HepG2 (cell line): ENCODE measurements at regions not wholly inside any gene's neighbourhood (a gene's known extent, or its start where the extent isn't known, plus 50 kb on each side); places are given as distances from the start of the nearest gene placed in this dataset.

ENCODE experiments used
- ATF1 ChIP-seq: IDR thresholded peaks from 2 replicates; pipeline ENCODE4 v1.6.1; 2016; ENCODE audit warnings: mild to moderate bottlenecking, control low read depth
- DNMT1 ChIP-seq: sonication (generic); formaldehyde crosslinking; IDR thresholded peaks from 2 replicates; pipeline ENCODE4 v1.5.1; 2020; ENCODE audit warnings: mild to moderate bottlenecking, missing genetic modification reagents
- KAT7 ChIP-seq: IDR thresholded peaks from 2 replicates; pipeline ENCODE4 v1.6.1; 2018; ENCODE audit warnings: borderline replicate concordance, missing compliant biosample characterization
- MEIS1 ChIP-seq: sonication (generic); formaldehyde crosslinking; IDR thresholded peaks from 2 replicates; pipeline ENCODE4 v1.9.0; 2021; ENCODE audit warnings: mild to moderate bottlenecking, missing genetic modification reagents, moderate library complexity, borderline replicate concordance
- NCOA1 ChIP-seq: sonication (generic); formaldehyde crosslinking; IDR thresholded peaks from 2 replicates; pipeline ENCODE4 v1.9.0; 2021; ENCODE audit warnings: missing genetic modification reagents
- RFXANK ChIP-seq: IDR thresholded peaks from 2 replicates; pipeline ENCODE4 v1.6.1; 2016
- SALL1 ChIP-seq: sonication (generic); formaldehyde crosslinking; IDR thresholded peaks from 2 replicates; pipeline ENCODE4 v1.8.0; 2022; ENCODE audit warnings: mild to moderate bottlenecking, missing genetic modification reagents
- SOX13 ChIP-seq, 3 experiments: fragments of 450-650 bp in 1 of 3; sonication (generic) in 1 of 3; formaldehyde crosslinking in 1 of 3; IDR thresholded peaks in 2 of 3; conservative IDR thresholded peaks in 1 of 3; 2 replicates each; pipeline versions ENCODE4 v1.5.0 to v1.6.1; 2016 to 2020; ENCODE audit warnings: antibody characterized with exemption in 1 of 3, mild to moderate bottlenecking in 1 of 3, missing compliant biosample characterization in 1 of 3, missing genetic modification reagents in 1 of 3, moderate library complexity in 1 of 3
- SPEN ChIP-seq: sonication (generic); formaldehyde crosslinking; IDR thresholded peaks from 2 replicates; pipeline ENCODE4 v1.5.1; 2020; ENCODE audit warnings: low read depth, mild to moderate bottlenecking, missing genetic modification reagents
- TEAD3 ChIP-seq: optimal IDR thresholded peaks from 2 replicates; pipeline ENCODE3; 2016; ENCODE audit warnings: borderline replicate concordance
- ZFP82 ChIP-seq: sonication (generic); formaldehyde crosslinking; IDR thresholded peaks from 2 replicates; pipeline ENCODE4 v1.5.1; 2020; ENCODE audit warnings: mild to moderate bottlenecking, missing genetic modification reagents, borderline replicate concordance
- ZKSCAN5 ChIP-seq: sonication (generic); formaldehyde crosslinking; IDR thresholded peaks from 2 replicates; pipeline ENCODE4 v1.5.1; 2020; ENCODE audit warnings: mild to moderate bottlenecking, missing genetic modification reagents
- ZNF335 ChIP-seq: sonication (generic); formaldehyde crosslinking; IDR thresholded peaks from 2 replicates; pipeline ENCODE4 v1.4.0; 2020; ENCODE audit warnings: missing genetic modification reagents
- ZNF350 ChIP-seq: sonication (generic); formaldehyde crosslinking; IDR thresholded peaks from 2 replicates; pipeline ENCODE4 v1.4.0; 2020; ENCODE audit warnings: mild to moderate bottlenecking, low read depth, missing genetic modification reagents, borderline replicate concordance
- ZNF713 ChIP-seq: sonication (generic); formaldehyde crosslinking; IDR thresholded peaks from 2 replicates; pipeline ENCODE4 v1.4.0; 2020; ENCODE audit warnings: mild to moderate bottlenecking, missing genetic modification reagents
- ZNF879 ChIP-seq: sonication (generic); formaldehyde crosslinking; IDR thresholded peaks from 2 replicates; pipeline ENCODE4 v1.8.1; 2023; ENCODE audit warnings: missing genetic modification reagents
- ZNF891 ChIP-seq: sonication (generic); formaldehyde crosslinking; IDR thresholded peaks from 2 replicates; pipeline ENCODE4 v1.5.0; 2020; ENCODE audit warnings: mild to moderate bottlenecking, missing genetic modification reagents
- TF ChIP-seq, protein P1 (sequence below): sonication (generic); formaldehyde crosslinking; IDR thresholded peaks from 2 replicates; pipeline ENCODE4 v1.4.0; 2020; ENCODE audit warnings: low read depth, mild to moderate bottlenecking, missing genetic modification reagents
- TF ChIP-seq, protein P2 (sequence below): sonication (generic); formaldehyde crosslinking; IDR thresholded peaks from 2 replicates; pipeline ENCODE4 v1.5.0; 2020; ENCODE audit warnings: mild to moderate bottlenecking, missing genetic modification reagents, moderate library complexity
- TF ChIP-seq, protein P3 (sequence below): sonication (generic); formaldehyde crosslinking; IDR thresholded peaks from 2 replicates; pipeline ENCODE4 v1.9.0; 2021; ENCODE audit warnings: missing genetic modification reagents, mild to moderate bottlenecking, borderline replicate concordance
- TF ChIP-seq, protein P4 (sequence below): sonication (generic); formaldehyde crosslinking; IDR thresholded peaks from 2 replicates; pipeline ENCODE4 v1.8.1; 2022; ENCODE audit warnings: low read depth, mild to moderate bottlenecking, missing genetic modification reagents

DNA sequence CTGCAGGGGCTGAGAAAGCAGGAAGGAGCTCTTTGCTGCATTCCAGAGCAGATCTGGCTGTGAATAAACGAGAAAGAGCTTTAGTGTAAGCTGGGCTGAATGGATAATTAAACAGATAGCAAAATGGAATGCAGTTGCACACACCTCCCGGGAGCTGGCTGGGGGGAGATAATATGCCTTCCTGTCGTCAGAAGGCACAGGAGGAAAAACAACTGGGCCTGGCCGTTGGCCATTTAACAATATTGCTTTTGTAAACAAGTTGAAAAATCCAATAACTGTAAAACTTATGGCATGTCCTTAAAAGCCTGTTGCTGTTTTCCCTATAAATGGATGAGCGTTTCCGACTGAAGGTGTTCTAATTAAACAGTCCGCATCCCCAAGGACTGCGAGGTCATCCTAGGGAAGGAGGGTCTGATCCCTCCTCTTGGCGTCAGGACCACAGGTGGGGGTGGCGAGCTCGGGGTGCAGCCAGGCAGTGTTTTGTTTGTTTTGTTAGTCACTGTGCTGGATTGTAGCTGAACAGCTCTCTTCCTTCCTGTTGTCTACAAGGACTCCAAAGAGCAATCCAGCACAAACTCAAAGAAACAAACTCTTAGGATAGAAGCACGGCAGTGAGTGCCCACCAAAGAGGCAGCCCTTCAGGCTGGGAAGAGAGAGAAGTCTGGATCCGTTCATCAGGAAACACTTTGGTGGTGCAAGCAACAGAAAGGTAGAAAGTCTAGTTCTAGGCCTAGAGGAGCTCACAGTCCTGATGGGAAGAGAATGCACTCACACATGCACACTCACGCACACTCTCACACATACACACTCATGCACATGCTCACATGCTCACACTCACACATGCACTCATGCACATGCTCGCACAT, 133.4 kb upstream of the SMAD3 start (continued):
- TF ChIP-seq DNMT1 (CRISPR knock-in tag) (no peak; the same call in 1 of the 2 replicates), SOX13 (IDR thresholded peaks at IDR 0.05) (no peak), SOX13 (CRISPR knock-in tag; conservative IDR thresholded peaks at IDR 0.05 in 1 of 2, IDR thresholded peaks at IDR 0.05 in 1 of 2) (peak in 1 of 2 experiments; percentile 66; a peak in 2 of 4 replicates), SPEN (CRISPR knock-in tag) (no peak), KAT7 (CRISPR knock-in tag) (no peak), ATF1 (CRISPR knock-in tag) (no peak), MEIS1 (CRISPR knock-in tag) (peak; percentile 44; the same call in 1 of the 2 replicates), ZNF713 (CRISPR knock-in tag) (no peak), ZKSCAN5 (CRISPR knock-in tag) (no peak), SALL1 (0 out of 2 replicates have a peak, but pooled peaks have one; percentile 15), ZNF350 (CRISPR knock-in tag) (no peak), NCOA1 (CRISPR knock-in tag) (no peak), ZNF891 (CRISPR knock-in tag) (no peak), TEAD3 (peak; percentile 82), RFXANK (CRISPR knock-in tag) (no peak), ZNF879 (CRISPR knock-in tag) (no peak), ZNF335 (CRISPR knock-in tag) (no peak), ZFP82 (CRISPR knock-in tag) (no peak)
- TF ChIP-seq, protein P1, sequence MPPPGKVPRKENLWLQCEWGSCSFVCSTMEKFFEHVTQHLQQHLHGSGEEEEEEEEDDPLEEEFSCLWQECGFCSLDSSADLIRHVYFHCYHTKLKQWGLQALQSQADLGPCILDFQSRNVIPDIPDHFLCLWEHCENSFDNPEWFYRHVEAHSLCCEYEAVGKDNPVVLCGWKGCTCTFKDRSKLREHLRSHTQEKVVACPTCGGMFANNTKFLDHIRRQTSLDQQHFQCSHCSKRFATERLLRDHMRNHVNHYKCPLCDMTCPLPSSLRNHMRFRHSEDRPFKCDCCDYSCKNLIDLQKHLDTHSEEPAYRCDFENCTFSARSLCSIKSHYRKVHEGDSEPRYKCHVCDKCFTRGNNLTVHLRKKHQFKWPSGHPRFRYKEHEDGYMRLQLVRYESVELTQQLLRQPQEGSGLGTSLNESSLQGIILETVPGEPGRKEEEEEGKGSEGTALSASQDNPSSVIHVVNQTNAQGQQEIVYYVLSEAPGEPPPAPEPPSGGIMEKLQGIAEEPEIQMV (CRISPR knock-in tag), result no peak
- TF ChIP-seq, protein P2, sequence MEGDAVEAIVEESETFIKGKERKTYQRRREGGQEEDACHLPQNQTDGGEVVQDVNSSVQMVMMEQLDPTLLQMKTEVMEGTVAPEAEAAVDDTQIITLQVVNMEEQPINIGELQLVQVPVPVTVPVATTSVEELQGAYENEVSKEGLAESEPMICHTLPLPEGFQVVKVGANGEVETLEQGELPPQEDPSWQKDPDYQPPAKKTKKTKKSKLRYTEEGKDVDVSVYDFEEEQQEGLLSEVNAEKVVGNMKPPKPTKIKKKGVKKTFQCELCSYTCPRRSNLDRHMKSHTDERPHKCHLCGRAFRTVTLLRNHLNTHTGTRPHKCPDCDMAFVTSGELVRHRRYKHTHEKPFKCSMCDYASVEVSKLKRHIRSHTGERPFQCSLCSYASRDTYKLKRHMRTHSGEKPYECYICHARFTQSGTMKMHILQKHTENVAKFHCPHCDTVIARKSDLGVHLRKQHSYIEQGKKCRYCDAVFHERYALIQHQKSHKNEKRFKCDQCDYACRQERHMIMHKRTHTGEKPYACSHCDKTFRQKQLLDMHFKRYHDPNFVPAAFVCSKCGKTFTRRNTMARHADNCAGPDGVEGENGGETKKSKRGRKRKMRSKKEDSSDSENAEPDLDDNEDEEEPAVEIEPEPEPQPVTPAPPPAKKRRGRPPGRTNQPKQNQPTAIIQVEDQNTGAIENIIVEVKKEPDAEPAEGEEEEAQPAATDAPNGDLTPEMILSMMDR (CRISPR knock-in tag), result no peak
- TF ChIP-seq, protein P3, sequence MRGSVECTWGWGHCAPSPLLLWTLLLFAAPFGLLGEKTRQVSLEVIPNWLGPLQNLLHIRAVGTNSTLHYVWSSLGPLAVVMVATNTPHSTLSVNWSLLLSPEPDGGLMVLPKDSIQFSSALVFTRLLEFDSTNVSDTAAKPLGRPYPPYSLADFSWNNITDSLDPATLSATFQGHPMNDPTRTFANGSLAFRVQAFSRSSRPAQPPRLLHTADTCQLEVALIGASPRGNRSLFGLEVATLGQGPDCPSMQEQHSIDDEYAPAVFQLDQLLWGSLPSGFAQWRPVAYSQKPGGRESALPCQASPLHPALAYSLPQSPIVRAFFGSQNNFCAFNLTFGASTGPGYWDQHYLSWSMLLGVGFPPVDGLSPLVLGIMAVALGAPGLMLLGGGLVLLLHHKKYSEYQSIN (CRISPR knock-in tag), result no peak
- TF ChIP-seq, protein P4, sequence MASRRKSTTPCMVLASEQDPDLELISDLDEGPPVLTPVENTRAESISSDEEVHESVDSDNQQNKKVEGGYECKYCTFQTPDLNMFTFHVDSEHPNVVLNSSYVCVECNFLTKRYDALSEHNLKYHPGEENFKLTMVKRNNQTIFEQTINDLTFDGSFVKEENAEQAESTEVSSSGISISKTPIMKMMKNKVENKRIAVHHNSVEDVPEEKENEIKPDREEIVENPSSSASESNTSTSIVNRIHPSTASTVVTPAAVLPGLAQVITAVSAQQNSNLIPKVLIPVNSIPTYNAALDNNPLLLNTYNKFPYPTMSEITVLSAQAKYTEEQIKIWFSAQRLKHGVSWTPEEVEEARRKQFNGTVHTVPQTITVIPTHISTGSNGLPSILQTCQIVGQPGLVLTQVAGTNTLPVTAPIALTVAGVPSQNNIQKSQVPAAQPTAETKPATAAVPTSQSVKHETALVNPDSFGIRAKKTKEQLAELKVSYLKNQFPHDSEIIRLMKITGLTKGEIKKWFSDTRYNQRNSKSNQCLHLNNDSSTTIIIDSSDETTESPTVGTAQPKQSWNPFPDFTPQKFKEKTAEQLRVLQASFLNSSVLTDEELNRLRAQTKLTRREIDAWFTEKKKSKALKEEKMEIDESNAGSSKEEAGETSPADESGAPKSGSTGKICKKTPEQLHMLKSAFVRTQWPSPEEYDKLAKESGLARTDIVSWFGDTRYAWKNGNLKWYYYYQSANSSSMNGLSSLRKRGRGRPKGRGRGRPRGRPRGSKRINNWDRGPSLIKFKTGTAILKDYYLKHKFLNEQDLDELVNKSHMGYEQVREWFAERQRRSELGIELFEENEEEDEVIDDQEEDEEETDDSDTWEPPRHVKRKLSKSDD (CRISPR knock-in tag), result no peak
